ENCODE measurements at regions not wholly inside any gene's neighbourhood (a gene's known extent, or its start where the extent isn't known, plus 50 kb on each side); places are given as distances from the start of the nearest gene placed in this dataset.

DNA sequence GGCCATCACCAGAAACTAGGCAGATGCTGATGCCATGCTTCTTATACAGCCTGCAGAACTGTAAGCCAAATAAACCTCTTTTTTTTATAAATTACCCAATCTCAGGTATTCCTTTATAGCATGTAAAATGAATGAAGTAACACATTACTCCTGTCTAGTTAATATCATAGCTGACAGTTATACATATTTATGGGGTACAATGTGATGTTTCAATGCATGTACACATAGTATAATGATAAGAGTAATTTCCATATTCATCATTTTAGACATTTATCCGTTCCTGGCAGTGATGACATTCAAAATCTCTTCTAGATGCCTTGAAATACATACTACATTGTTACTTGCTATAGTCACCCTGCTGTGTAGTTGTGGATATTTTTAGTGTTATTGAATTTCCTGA is 85.4 kb upstream of the SLC35F3 start:
- TF ChIP-seq, protein P1, sequence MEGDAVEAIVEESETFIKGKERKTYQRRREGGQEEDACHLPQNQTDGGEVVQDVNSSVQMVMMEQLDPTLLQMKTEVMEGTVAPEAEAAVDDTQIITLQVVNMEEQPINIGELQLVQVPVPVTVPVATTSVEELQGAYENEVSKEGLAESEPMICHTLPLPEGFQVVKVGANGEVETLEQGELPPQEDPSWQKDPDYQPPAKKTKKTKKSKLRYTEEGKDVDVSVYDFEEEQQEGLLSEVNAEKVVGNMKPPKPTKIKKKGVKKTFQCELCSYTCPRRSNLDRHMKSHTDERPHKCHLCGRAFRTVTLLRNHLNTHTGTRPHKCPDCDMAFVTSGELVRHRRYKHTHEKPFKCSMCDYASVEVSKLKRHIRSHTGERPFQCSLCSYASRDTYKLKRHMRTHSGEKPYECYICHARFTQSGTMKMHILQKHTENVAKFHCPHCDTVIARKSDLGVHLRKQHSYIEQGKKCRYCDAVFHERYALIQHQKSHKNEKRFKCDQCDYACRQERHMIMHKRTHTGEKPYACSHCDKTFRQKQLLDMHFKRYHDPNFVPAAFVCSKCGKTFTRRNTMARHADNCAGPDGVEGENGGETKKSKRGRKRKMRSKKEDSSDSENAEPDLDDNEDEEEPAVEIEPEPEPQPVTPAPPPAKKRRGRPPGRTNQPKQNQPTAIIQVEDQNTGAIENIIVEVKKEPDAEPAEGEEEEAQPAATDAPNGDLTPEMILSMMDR (IDR thresholded peaks at IDR 0.05): no peak
- TF ChIP-seq EP300 (IDR thresholded peaks at IDR 0.05; ENCODE audit: low read depth) (no peak), POLR2AphosphoS5 (IDR thresholded peaks at IDR 0.05) (no peak)

Data from transverse colon (tissue), 4 donors.